GM23248 (cell line): ENCODE measurements at regions not wholly inside any gene's neighbourhood (a gene's known extent, or its start where the extent isn't known, plus 50 kb on each side); places are given as distances from the start of the nearest gene placed in this dataset. TPM values are rescaled to one million over a fixed set of nuclear protein-coding genes. Genes with fewer than 3 reads are reported as not detected.

ENCODE experiments used
- DNase-seq: peaks from one replicate; pipeline ENCODE4 v3.0.0-alpha.2; 2015
- H2AFZ ChIP-seq: fragments of 200-600 bp; sonication (generic); 2 replicates; pipeline ENCODE4 v1.6.1; 2016; ENCODE audit warnings: antibody characterized with exemption
- H3F3A ChIP-seq: fragments of 200-600 bp; sonication (generic); 2 replicates; pipeline ENCODE4 v1.6.1; 2016; ENCODE audit warnings: mild to moderate bottlenecking, antibody characterized with exemption, mixed run types; ENCODE audit not compliant: insufficient read depth
- H3K27ac ChIP-seq: fragments of 200-600 bp; sonication (generic); 2 replicates; pipeline ENCODE4 v1.5.1; 2016; ENCODE audit warnings: mild to moderate bottlenecking
- H3K27me3 ChIP-seq: fragments of 200-600 bp; sonication (generic); replicated peaks from 2 replicates; pipeline ENCODE4 v1.6.1; 2016; ENCODE audit warnings: mild to moderate bottlenecking; ENCODE audit not compliant: insufficient read depth
- H3K36me3 ChIP-seq: fragments of 200-600 bp; sonication (generic); 2 replicates; pipeline ENCODE4 v1.6.1; 2016; ENCODE audit warnings: low read depth, mild to moderate bottlenecking
- H3K4me1 ChIP-seq: fragments of 200-600 bp; sonication (generic); 2 replicates; pipeline ENCODE4 v1.6.1; 2016; ENCODE audit warnings: mild to moderate bottlenecking; ENCODE audit not compliant: insufficient read depth
- H3K4me2 ChIP-seq: fragments of 200-600 bp; sonication (generic); one replicate; pipeline ENCODE4 v1.6.1; 2016; ENCODE audit warnings: mild to moderate bottlenecking; ENCODE audit not compliant: unreplicated experiment
- H3K4me3 ChIP-seq: fragments of 200-600 bp; sonication (generic); 2 replicates; pipeline ENCODE4 v1.5.1; 2016; ENCODE audit warnings: mild to moderate bottlenecking
- H3K79me2 ChIP-seq: fragments of 200-600 bp; sonication (generic); 2 replicates; pipeline ENCODE4 v1.6.1; 2016; ENCODE audit warnings: mild to moderate bottlenecking; ENCODE audit not compliant: insufficient read depth
- H3K9ac ChIP-seq: fragments of 200-600 bp; sonication (generic); 2 replicates; pipeline ENCODE4 v1.6.1; 2016; ENCODE audit warnings: mild to moderate bottlenecking
- H3K9me2 ChIP-seq: fragments of 200-600 bp; sonication (generic); 2 replicates; pipeline ENCODE4 v1.6.1; 2016; ENCODE audit warnings: mixed run types, mild to moderate bottlenecking, moderate library complexity; ENCODE audit not compliant: insufficient read depth
- H3K9me3 ChIP-seq: fragments of 200-600 bp; sonication (generic); one replicate; pipeline ENCODE4 v1.6.1; 2017; ENCODE audit warnings: low read depth
- H4K20me1 ChIP-seq: fragments of 200-600 bp; sonication (generic); 2 replicates; pipeline ENCODE4 v1.6.0; 2016; ENCODE audit not compliant: insufficient read depth
- EZH2 ChIP-seq: fragments of 200-600 bp; sonication (generic); IDR thresholded peaks from 2 replicates; pipeline ENCODE4 v1.6.1; 2018; ENCODE audit warnings: antibody characterized with exemption, mild to moderate bottlenecking; ENCODE audit not compliant: insufficient read depth, poor library complexity, severe bottlenecking
- EZH2phosphoT487 ChIP-seq: fragments of 200-600 bp; sonication (generic); IDR thresholded peaks from 2 replicates; pipeline ENCODE4 v1.6.1; 2018; ENCODE audit warnings: antibody characterized with exemption, moderate library complexity, mild to moderate bottlenecking, low read depth; ENCODE audit not compliant: insufficient read depth
- WGBS, 2 experiments: methylation state at CpG; one replicate each; pipeline ENCODE4 v1.1.6; 2015 to 2017; ENCODE audit warnings: low lambda C conversion rate in 2 of 2, low coverage in 1 of 2; ENCODE audit errors: missing lambda C conversion rate in 2 of 2; 5-methylcytosine and 5-hydroxymethylcytosine counted together
- in situ Hi-C: fragments of 300-500 bp; cut with MboI; formaldehyde crosslinking; loops from 2 replicates; pipeline ENCODE4 v1.15.0; 2020
- microRNA counts: library from miRNA; unstranded; fragments of <30 nt; microRNA quantifications from one replicate; lab custom pipeline; 2016
- microRNA-seq: library from miRNA; unstranded; fragments of <30 nt; microRNA quantifications from one replicate; pipeline ENCODE4, GENCODE V29; 2016; ENCODE audit warnings: borderline number of aligned reads
- small RNA-seq: library from RNA; depleted of rRNA; stranded (forward); fragments of <200 nt; gene quantifications from one replicate; pipeline ENCODE3, GENCODE V24; 2014; ENCODE audit warnings: low read depth, low replicate concordance

GRCh38 chr15:62989366-62990055, 53.0 kb upstream of the TPM1 start:
- Histone ChIP-seq H3K4me1 (peaks cover 8% of the 10 kb centered on the region; the same call in 1 of the 2 replicates), H3F3A (0 out of 2 replicates have a peak, but pooled peaks cover 1% of the 10 kb centered on the region), H3K4me3 (no peak overlapping the region), H4K20me1 (no peaks in the 10 kb centered on the region), H3K9me2 (no peaks in the 10 kb centered on the region), H3K4me2 (no peak overlapping the region), H3K36me3 (no peaks in the 10 kb centered on the region), H2AFZ (no peak overlapping the region), H3K79me2 (no peaks in the 10 kb centered on the region), H3K27ac (no peak overlapping the region), H3K9me3 (no peaks in the 10 kb centered on the region), H3K27me3 (no peaks in the 10 kb centered on the region), H3K9ac (no peak overlapping the region)
- in situ Hi-C loops, result no loop called here
- TF ChIP-seq EZH2phosphoT487 (no peak), EZH2 (no peak)
- peak; percentile 50 for DNase-seq
- 55 to 65% methylated on average over 10 of the region's 10 CpGs for WGBS, 2 experiments

- WGBS, 2 experiments, result 47 to 50% methylated on average over 2 of the region's 2 CpGs
- no peak overlapping the region for H3K4me3 ChIP-seq
- TF ChIP-seq EZH2 (no peak), EZH2phosphoT487 (no peak)
These were observed 50.8 kb upstream of the TPM1 start for GRCh38 chr15:62991698-62992097.

GRCh38 chr15:62992302-62992701, 50.2 kb upstream of the TPM1 start:
- Histone ChIP-seq H3K9ac (no peak overlapping the region), H4K20me1 (no peaks in the 10 kb centered on the region), H3K4me1 (peaks cover 19% of the 10 kb centered on the region), H3K27ac (no peak overlapping the region), H2AFZ (no peak overlapping the region), H3K79me2 (no peaks in the 10 kb centered on the region), H3F3A (peaks cover 12% of the 10 kb centered on the region), H3K36me3 (no peaks in the 10 kb centered on the region), H3K27me3 (no peaks in the 10 kb centered on the region), H3K9me3 (no peaks in the 10 kb centered on the region), H3K9me2 (no peaks in the 10 kb centered on the region), H3K4me2 (no peak overlapping the region), H3K4me3 (no peak overlapping the region)
- TF ChIP-seq EZH2phosphoT487 (no peak), EZH2 (no peak)
- no peak for DNase-seq
- WGBS, 2 experiments, result 92 to 93% methylated on average over 3 of the region's 3 CpGs
- in situ Hi-C loops, result no loop called here

More at GRCh38 chr15:62991698-62992097, 50.8 kb upstream of the TPM1 start:
- Histone ChIP-seq H3K79me2 (no peaks in the 10 kb centered on the region), H3K27ac (no peak overlapping the region), H4K20me1 (no peaks in the 10 kb centered on the region), H3K4me1 (peaks cover 19% of the 10 kb centered on the region), H3K36me3 (no peaks in the 10 kb centered on the region), H3F3A (peaks cover 12% of the 10 kb centered on the region), H3K4me2 (no peak overlapping the region), H3K9ac (no peak overlapping the region), H3K9me2 (no peaks in the 10 kb centered on the region), H3K27me3 (no peaks in the 10 kb centered on the region), H2AFZ (no peak overlapping the region), H3K9me3 (no peaks in the 10 kb centered on the region)
- in situ Hi-C loops, result no loop called here
- DNase-seq, result no peak

MicroRNAs encoded in the stretch of these regions (microRNA counts, 767-probe panel; counts per million panel counts)
- microRNA hsa-miR-190a (lab: Ali Mortazavi, UCI), result 447 counts per million, percentile 86 among the panel's probes with 10 or more counts

Small RNA genes in the stretch of these regions (microRNA-seq; reads per million reads assigned to microRNA genes)
- 55.2 reads per million, percentile 43 among the genes with 10 or more reads in this experiment for gene MIR190A
- gene MIR6085, result not detected
- gene MIR8067, result not detected

Small RNA genes in the stretch of these regions (small RNA-seq; reads per million reads assigned to genes)
- gene MIR190A (0.31 reads per million), gene MIR6085 (not detected), gene MIR8067 (not detected), gene RF00017 (not detected)
